Right lobe of liver (tissue), 4 donors: ENCODE measurements at regions not wholly inside any gene's neighbourhood (a gene's known extent, or its start where the extent isn't known, plus 50 kb on each side); places are given as distances from the start of the nearest gene placed in this dataset.

Experiments used
- POLR2A ChIP-seq: fragments of 450-650 bp; IDR thresholded peaks from one replicate; pipeline ENCODE4 v1.6.1; 2017; ENCODE audit warnings: antibody characterized with exemption, mild to moderate bottlenecking
- TF ChIP-seq, protein P1 (sequence below), 4 donors: fragments of 200-600 bp in 3 of 4; fragments of 450-650 bp in 1 of 4; IDR thresholded peaks; one replicate each; pipeline versions ENCODE4 v1.5.1 to v1.8.0; 2016 to 2022; ENCODE audit warnings: antibody characterized with exemption in 4 of 4, mild to moderate bottlenecking in 2 of 4
- donor health status: DM: no; HTN: no; CAD: no.
- donor health status: DM: no; HTN: no; CAD: no.
- donor health status: DM: no; HTN: yes; CAD: no.

- TF ChIP-seq, protein P1, sequence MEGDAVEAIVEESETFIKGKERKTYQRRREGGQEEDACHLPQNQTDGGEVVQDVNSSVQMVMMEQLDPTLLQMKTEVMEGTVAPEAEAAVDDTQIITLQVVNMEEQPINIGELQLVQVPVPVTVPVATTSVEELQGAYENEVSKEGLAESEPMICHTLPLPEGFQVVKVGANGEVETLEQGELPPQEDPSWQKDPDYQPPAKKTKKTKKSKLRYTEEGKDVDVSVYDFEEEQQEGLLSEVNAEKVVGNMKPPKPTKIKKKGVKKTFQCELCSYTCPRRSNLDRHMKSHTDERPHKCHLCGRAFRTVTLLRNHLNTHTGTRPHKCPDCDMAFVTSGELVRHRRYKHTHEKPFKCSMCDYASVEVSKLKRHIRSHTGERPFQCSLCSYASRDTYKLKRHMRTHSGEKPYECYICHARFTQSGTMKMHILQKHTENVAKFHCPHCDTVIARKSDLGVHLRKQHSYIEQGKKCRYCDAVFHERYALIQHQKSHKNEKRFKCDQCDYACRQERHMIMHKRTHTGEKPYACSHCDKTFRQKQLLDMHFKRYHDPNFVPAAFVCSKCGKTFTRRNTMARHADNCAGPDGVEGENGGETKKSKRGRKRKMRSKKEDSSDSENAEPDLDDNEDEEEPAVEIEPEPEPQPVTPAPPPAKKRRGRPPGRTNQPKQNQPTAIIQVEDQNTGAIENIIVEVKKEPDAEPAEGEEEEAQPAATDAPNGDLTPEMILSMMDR (IDR thresholded peaks at IDR 0.05), result no peak
- TF ChIP-seq POLR2A, result no peak
Measured at GRCh38 chr6:166809721-166810120, 146.6 kb downstream of the RNASET2 start.
